Bronchial epithelial cell (primary cell): ENCODE measurements at regions not wholly inside any gene's neighbourhood (a gene's known extent, or its start where the extent isn't known, plus 50 kb on each side); places are given as distances from the start of the nearest gene placed in this dataset.

Experiments used
- DNase-seq: peaks from one replicate; pipeline ENCODE4 v3.0.0-alpha.2; 2010; ENCODE audit warnings: low read depth
- FAIRE-seq: peaks from 2 replicates; lab custom pipeline; 2011; peaks lifted over from hg19 to GRCh38; lab: Jason Lieb, UNC
- H3K27me3 ChIP-seq: 2 replicates; pipeline ENCODE4 v1.5.1; 2011; ENCODE audit warnings: low read length; ENCODE audit not compliant: control insufficient read depth, insufficient read depth
- H3K36me3 ChIP-seq: 2 replicates; pipeline ENCODE4 v1.5.1; 2011; ENCODE audit warnings: low read length; ENCODE audit not compliant: control insufficient read depth, insufficient read depth
- H3K4me3 ChIP-seq: 2 replicates; pipeline ENCODE4 v1.5.1; 2011; ENCODE audit warnings: mild to moderate bottlenecking, low read depth, low read length, control low read depth
- TF ChIP-seq, protein P1 (sequence below): IDR thresholded peaks from 2 replicates; pipeline ENCODE4 v1.5.1; 2011; ENCODE audit warnings: mild to moderate bottlenecking, moderate library complexity, low read length, control low read depth, inconsistent platforms; ENCODE audit not compliant: insufficient read depth, severe bottlenecking

DNA sequence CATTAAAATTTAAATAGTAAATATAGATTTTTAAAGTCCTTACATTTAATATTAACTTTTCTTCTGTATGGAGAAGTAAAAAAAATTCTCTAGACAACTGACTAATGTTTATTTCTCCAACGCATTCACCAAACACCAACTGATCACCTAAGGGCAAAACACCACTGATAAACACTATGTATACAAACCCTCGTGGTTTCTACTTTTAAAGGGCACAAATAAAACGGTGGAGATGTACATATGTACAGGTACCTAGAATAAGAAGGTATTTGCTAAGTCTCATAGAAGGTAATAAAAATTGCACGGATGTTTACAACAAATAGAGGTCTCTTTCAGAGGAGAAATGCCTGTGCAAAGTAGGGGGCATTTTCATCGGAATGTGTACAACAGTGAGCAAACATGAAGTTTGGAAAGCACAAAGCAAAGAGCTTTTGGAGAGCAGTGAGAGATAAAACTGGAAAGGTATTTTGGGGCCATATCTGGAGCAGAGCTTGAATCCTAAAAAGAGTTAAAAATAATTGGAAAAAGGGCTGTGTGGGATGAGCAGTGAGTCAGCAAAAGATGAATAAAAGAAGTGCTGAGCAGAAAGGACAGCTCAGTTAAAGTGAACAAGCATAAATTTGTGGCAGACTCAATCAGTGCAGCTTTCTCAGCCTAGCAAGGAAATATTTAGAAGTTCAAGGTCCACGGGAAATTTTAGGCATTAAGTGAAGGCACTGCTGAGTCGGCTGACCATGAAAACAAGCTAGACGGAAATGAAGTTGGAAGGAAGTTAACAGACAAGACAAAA lies 160.0 kb downstream of the TMEM161B start:
- TF ChIP-seq, protein P1, sequence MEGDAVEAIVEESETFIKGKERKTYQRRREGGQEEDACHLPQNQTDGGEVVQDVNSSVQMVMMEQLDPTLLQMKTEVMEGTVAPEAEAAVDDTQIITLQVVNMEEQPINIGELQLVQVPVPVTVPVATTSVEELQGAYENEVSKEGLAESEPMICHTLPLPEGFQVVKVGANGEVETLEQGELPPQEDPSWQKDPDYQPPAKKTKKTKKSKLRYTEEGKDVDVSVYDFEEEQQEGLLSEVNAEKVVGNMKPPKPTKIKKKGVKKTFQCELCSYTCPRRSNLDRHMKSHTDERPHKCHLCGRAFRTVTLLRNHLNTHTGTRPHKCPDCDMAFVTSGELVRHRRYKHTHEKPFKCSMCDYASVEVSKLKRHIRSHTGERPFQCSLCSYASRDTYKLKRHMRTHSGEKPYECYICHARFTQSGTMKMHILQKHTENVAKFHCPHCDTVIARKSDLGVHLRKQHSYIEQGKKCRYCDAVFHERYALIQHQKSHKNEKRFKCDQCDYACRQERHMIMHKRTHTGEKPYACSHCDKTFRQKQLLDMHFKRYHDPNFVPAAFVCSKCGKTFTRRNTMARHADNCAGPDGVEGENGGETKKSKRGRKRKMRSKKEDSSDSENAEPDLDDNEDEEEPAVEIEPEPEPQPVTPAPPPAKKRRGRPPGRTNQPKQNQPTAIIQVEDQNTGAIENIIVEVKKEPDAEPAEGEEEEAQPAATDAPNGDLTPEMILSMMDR: no peak
- FAIRE-seq (no peak), DNase-seq (no peak)
- H3K36me3 ChIP-seq: no peaks in the 10 kb centered on the region
- H3K4me3 ChIP-seq: no peak overlapping the region
- no peaks in the 10 kb centered on the region for H3K27me3 ChIP-seq

DNA sequence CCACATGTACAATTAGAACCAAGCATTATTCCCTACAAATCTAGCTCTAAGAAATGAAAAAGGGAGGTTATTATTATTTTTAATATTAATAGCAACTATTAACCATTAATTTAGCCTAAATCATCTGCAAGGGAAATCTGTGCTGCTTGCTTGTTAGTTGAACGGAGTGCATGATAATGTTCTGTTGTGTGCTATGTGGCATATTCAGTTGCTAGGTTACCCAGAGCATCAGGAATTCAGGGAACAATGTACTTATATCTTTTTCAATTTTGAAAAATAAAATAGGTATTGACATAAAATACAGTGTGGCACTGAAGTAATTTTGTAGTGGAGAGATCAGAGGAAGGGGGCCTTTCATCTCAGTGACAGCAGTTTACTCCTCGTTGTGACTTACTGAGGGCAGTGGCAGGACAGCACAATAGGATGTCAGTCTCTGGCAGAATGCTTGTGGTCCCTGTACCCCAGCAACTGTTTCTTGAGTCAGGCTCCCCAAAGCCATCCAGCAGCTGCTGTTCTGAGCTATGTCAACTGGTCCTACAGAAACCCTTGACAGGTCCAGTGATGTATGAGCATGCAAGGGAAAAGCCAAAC lies 173.6 kb downstream of the TMEM161B start:
- H3K4me3 ChIP-seq: no peak overlapping the region
- no peaks in the 10 kb centered on the region for H3K36me3 ChIP-seq
- FAIRE-seq (no peak), DNase-seq (no peak)
- TF ChIP-seq, protein P1: no peak
- H3K27me3 ChIP-seq: no peaks in the 10 kb centered on the region

DNA sequence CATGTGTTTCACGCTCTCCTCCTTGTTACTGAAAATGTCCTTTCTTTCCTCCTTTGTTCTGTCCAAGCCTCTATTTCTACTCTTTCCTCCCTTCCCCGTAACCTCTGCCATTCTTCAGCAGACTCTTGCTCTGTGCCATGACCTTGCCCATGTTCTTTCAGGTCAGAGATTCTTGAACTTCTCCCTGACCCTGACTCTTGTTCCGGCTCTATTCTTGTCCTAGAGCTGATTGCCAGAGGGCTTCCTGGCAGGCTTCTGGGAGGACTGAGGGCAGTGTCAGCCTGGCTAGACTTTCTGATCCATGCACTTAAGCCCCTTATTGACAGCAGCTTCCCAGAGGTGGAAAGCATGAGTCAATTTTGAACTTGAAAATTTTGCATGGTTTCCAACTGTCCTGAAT lies 174.2 kb downstream of the TMEM161B start:
- DNase-seq (no peak), FAIRE-seq (no peak)
- TF ChIP-seq, protein P1: no peak
- Histone ChIP-seq H3K27me3 (no peaks in the 10 kb centered on the region), H3K36me3 (no peaks in the 10 kb centered on the region), H3K4me3 (no peak overlapping the region)

DNA sequence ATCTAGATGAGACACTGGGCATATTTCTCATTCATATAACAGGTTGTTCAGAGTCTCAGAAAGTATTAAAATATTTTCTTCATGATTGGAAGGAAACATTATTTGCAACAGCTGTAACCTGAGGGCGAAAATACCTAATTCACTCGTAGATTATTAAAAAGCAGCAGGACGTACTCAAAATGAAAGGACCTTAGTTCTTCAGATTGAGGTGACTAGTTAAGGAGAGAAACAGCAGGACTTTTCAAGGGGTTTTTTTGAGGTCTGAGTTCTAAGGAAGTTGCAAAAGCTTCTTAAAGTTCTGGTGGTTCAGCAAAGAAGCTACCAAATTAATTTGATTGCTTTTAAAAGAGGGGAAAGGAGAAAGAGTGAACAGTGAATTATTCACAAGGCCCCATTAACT lies 174.9 kb downstream of the TMEM161B start:
- DNase-seq (no peak), FAIRE-seq (no peak)
- no peaks in the 10 kb centered on the region for H3K27me3 ChIP-seq
- no peak overlapping the region for H3K4me3 ChIP-seq
- TF ChIP-seq, protein P1: no peak
- H3K36me3 ChIP-seq: no peaks in the 10 kb centered on the region

DNA sequence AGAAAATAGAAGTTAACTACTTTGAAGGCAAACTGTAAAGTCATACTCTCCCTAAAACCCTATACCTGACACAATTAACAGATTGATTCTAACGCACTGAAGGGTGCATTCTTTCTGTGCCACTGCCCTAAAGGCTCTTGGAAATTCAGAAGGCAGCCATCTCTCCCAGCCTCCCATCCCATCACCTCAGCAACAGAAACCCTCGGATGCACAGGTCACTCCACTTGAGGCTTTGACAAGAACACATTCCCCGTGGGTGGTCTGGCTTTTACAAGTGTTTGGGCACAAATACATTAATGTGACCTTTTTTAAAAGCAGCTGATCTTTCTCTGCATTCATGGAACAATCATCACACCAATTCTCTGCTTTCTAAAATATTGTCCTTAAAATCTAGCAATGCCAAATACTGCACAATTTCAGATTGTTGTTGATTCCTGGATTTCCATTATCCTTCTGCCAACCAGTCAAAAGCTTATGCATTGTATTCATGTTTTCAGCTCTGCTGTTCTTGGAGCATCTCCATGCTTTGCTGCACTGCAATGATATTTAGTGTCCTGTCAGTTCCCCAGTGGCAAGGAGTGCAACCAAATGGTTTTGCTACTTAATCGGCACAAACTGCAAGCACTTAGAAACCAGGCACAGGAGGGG lies 175.6 kb downstream of the TMEM161B start:
- H3K27me3 ChIP-seq: no peaks in the 10 kb centered on the region
- TF ChIP-seq, protein P1: no peak
- FAIRE-seq: no peak
- no peak overlapping the region for H3K4me3 ChIP-seq
- DNase-seq: no peak
- H3K36me3 ChIP-seq: no peaks in the 10 kb centered on the region
